ENCODE measurements at regions not wholly inside any gene's neighbourhood (a gene's known extent, or its start where the extent isn't known, plus 50 kb on each side); places are given as distances from the start of the nearest gene placed in this dataset.
A peak's percentile ranks its signal among the peaks of the same experiment; 100 is the strongest.

GRCh38 chr2:136212426-136213378, 94.8 kb upstream of the CXCR4 start:
- no peak overlapping the region for H2BK15ac ChIP-seq (replicated peaks; ENCODE audit: low read depth)
- peak overlapping the region; percentile 40 for H3K27ac ChIP-seq (ENCODE audit: low read depth, low read length)
- no peak overlapping the region for H3K9ac ChIP-seq (ENCODE audit: low read length)
- DNase-seq: peak; percentile 53
- H3K4me3 ChIP-seq (ENCODE audit: low read length): no peak overlapping the region
- H4K8ac ChIP-seq (ENCODE audit: low read depth, low read length): no peak overlapping the region
- peak overlapping the region; percentile 28 for H3K18ac ChIP-seq (ENCODE audit: low read length)
- H4K5ac ChIP-seq (ENCODE audit: low read length): no peak overlapping the region
- H2BK120ac ChIP-seq (ENCODE audit: low read depth, low read length): peak overlapping the region; percentile 5
- no peak overlapping the region for H3K4me2 ChIP-seq (ENCODE audit: low read length)
- H3K36me3 ChIP-seq (ENCODE audit: control insufficient read depth, insufficient read depth, low read length): no peaks in the 10 kb centered on the region
- no peak overlapping the region for H3K23ac ChIP-seq (ENCODE audit: low read length)
- WGBS (ENCODE audit: extremely low coverage, insufficient coverage, low lambda C conversion rate): no CpG with 5 or more reads among the region's 5 CpGs
- peak overlapping the region; percentile 3 for H2AK5ac ChIP-seq (ENCODE audit: low read length)
- H3K4me1 ChIP-seq (ENCODE audit: control insufficient read depth, low read depth, low read length): peaks cover 11% of the 10 kb centered on the region
- no peaks in the 10 kb centered on the region for H3K79me2 ChIP-seq (ENCODE audit: control insufficient read depth, insufficient read depth, low read length)
- no peak overlapping the region for H3K4ac ChIP-seq (ENCODE audit: low read depth, low read length)
- H2BK5ac ChIP-seq (ENCODE audit: low read length): peak overlapping the region; percentile 60
- H3K27me3 ChIP-seq (ENCODE audit: insufficient read depth, low read length, poor library complexity): no peaks in the 10 kb centered on the region
- peak overlapping the region; percentile 52 for H3K56ac ChIP-seq (ENCODE audit: low read length)
- no peaks in the 10 kb centered on the region for H3K79me1 ChIP-seq (ENCODE audit: low read length)

DNA sequence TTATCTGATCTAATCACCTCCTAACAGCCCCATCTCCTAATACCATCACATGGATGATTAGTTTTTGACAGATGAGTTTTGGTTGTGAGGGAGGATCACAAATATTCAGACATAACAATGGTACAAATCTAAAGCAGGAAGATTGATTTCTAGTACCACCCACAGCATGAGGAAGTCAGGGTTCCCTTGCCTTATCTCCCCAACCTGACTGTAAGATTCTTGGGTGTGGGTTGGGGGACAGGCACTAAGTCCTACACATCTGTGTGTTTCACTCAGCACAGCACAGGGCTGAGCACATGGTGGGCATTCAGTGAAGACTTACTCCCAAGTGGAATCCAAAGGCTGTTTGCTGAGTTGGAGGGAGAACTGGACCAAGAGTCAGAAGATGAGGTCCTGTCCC, 93.8 kb upstream of the CXCR4 start:
- Histone ChIP-seq H3K79me2 (ENCODE audit: control insufficient read depth, insufficient read depth, low read length) (no peaks in the 10 kb centered on the region), H3K18ac (ENCODE audit: low read length) (no peak overlapping the region), H3K4me1 (ENCODE audit: control insufficient read depth, low read depth, low read length) (peaks cover 11% of the 10 kb centered on the region), H4K5ac (ENCODE audit: low read length) (no peak overlapping the region), H3K9ac (ENCODE audit: low read length) (no peak overlapping the region), H4K8ac (ENCODE audit: low read depth, low read length) (no peak overlapping the region), H2BK5ac (ENCODE audit: low read length) (no peak overlapping the region), H3K36me3 (ENCODE audit: control insufficient read depth, insufficient read depth, low read length) (no peaks in the 10 kb centered on the region), H2BK120ac (ENCODE audit: low read depth, low read length) (no peak overlapping the region), H2BK15ac (replicated peaks; ENCODE audit: low read depth) (no peak overlapping the region), H3K79me1 (ENCODE audit: low read length) (no peaks in the 10 kb centered on the region), H3K27ac (ENCODE audit: low read depth, low read length) (no peak overlapping the region), H3K23ac (ENCODE audit: low read length) (no peak overlapping the region), H3K56ac (ENCODE audit: low read length) (peak overlapping the region; percentile 1), H3K27me3 (ENCODE audit: insufficient read depth, low read length, poor library complexity) (no peaks in the 10 kb centered on the region), H3K4me2 (ENCODE audit: low read length) (no peak overlapping the region), H2AK5ac (ENCODE audit: low read length) (no peak overlapping the region), H3K4me3 (ENCODE audit: low read length) (no peak overlapping the region), H3K4ac (ENCODE audit: low read depth, low read length) (no peak overlapping the region)
- no peak for DNase-seq

DNA sequence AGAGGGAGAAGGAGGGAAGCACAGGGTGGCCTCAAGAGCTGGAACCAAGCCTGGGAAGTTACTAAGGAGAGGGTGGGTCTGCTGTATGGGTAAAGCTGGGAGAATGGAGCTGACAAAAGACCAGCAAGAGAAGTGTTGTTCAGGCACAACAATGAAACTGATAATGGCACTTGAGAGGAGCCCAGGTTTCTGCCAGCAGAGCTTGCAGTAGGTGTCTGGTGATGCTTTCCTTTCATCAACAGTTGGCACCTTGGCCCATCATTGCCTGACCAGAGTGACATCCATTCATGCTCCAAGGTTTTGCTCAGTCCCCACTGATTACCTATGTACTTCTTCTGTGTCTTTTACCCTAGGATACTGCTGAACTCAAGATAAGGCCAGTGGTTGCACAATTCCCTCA, 92.9 kb upstream of the CXCR4 start:
- no peaks in the 10 kb centered on the region for H3K79me2 ChIP-seq (ENCODE audit: control insufficient read depth, insufficient read depth, low read length)
- H2BK15ac ChIP-seq (replicated peaks; ENCODE audit: low read depth): no peak overlapping the region
- H3K36me3 ChIP-seq (ENCODE audit: control insufficient read depth, insufficient read depth, low read length): no peaks in the 10 kb centered on the region
- H4K8ac ChIP-seq (ENCODE audit: low read depth, low read length): no peak overlapping the region
- H3K79me1 ChIP-seq (ENCODE audit: low read length): no peaks in the 10 kb centered on the region
- H2BK5ac ChIP-seq (ENCODE audit: low read length): no peak overlapping the region
- no peak overlapping the region for H3K4me2 ChIP-seq (ENCODE audit: low read length)
- H2BK120ac ChIP-seq (ENCODE audit: low read depth, low read length): no peak overlapping the region
- no peak for DNase-seq
- H2AK5ac ChIP-seq (ENCODE audit: low read length): peak overlapping the region; percentile 40
- no peak overlapping the region for H3K4ac ChIP-seq (ENCODE audit: low read depth, low read length)
- H3K27me3 ChIP-seq (ENCODE audit: insufficient read depth, low read length, poor library complexity): no peaks in the 10 kb centered on the region
- no peak overlapping the region for H3K18ac ChIP-seq (ENCODE audit: low read length)
- no peak overlapping the region for H3K23ac ChIP-seq (ENCODE audit: low read length)
- no peak overlapping the region for H3K4me3 ChIP-seq (ENCODE audit: low read length)
- H3K56ac ChIP-seq (ENCODE audit: low read length): peak overlapping the region; percentile 32
- peaks cover 11% of the 10 kb centered on the region for H3K4me1 ChIP-seq (ENCODE audit: control insufficient read depth, low read depth, low read length)
- H3K9ac ChIP-seq (ENCODE audit: low read length): no peak overlapping the region
- H3K27ac ChIP-seq (ENCODE audit: low read depth, low read length): no peak overlapping the region
- no peak overlapping the region for H4K5ac ChIP-seq (ENCODE audit: low read length)

DNA sequence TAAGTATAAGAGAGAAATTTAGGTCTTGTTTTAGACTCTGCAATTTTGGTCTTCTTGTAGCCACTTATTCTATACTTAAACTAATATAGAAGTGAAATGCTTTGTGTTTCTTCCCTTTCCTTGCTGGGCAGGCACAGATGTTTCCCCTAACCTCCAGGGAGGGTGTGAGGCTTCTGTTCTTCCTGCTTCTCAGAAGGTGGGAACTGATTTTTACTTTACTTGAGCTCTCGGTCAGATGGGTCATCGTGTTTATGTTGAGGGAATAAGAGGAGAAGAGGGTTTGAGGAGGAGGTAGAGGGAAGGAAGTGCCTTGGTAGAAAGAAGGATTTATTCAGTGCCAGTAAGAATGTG, 92.5 kb upstream of the CXCR4 start:
- H3K4me2 ChIP-seq (ENCODE audit: low read length): no peak overlapping the region
- H3K9ac ChIP-seq (ENCODE audit: low read length): no peak overlapping the region
- no peak overlapping the region for H4K8ac ChIP-seq (ENCODE audit: low read depth, low read length)
- peak overlapping the region; percentile 40 for H2AK5ac ChIP-seq (ENCODE audit: low read length)
- no peak overlapping the region for H3K4ac ChIP-seq (ENCODE audit: low read depth, low read length)
- H2BK120ac ChIP-seq (ENCODE audit: low read depth, low read length): no peak overlapping the region
- H3K18ac ChIP-seq (ENCODE audit: low read length): no peak overlapping the region
- H3K4me1 ChIP-seq (ENCODE audit: control insufficient read depth, low read depth, low read length): peaks cover 11% of the 10 kb centered on the region
- no peaks in the 10 kb centered on the region for H3K79me2 ChIP-seq (ENCODE audit: control insufficient read depth, insufficient read depth, low read length)
- no peaks in the 10 kb centered on the region for H3K27me3 ChIP-seq (ENCODE audit: insufficient read depth, low read length, poor library complexity)
- H3K4me3 ChIP-seq (ENCODE audit: low read length): no peak overlapping the region
- no peaks in the 10 kb centered on the region for H3K36me3 ChIP-seq (ENCODE audit: control insufficient read depth, insufficient read depth, low read length)
- H3K56ac ChIP-seq (ENCODE audit: low read length): peak overlapping the region; percentile 32
- H2BK5ac ChIP-seq (ENCODE audit: low read length): no peak overlapping the region
- H3K23ac ChIP-seq (ENCODE audit: low read length): no peak overlapping the region
- 100% methylated on average over 2 of the region's 2 CpGs for WGBS (ENCODE audit: extremely low coverage, insufficient coverage, low lambda C conversion rate)
- no peak for DNase-seq
- H4K5ac ChIP-seq (ENCODE audit: low read length): no peak overlapping the region
- H3K27ac ChIP-seq (ENCODE audit: low read depth, low read length): no peak overlapping the region
- no peak overlapping the region for H2BK15ac ChIP-seq (replicated peaks; ENCODE audit: low read depth)
- H3K79me1 ChIP-seq (ENCODE audit: low read length): no peaks in the 10 kb centered on the region

GRCh38 chr2:136209561-136210454, 91.9 kb upstream of the CXCR4 start:
- Histone ChIP-seq H3K9ac (ENCODE audit: low read length) (no peak overlapping the region), H3K18ac (ENCODE audit: low read length) (no peak overlapping the region), H3K4me3 (ENCODE audit: low read length) (no peak overlapping the region), H3K36me3 (ENCODE audit: control insufficient read depth, insufficient read depth, low read length) (no peaks in the 10 kb centered on the region), H3K56ac (ENCODE audit: low read length) (no peak overlapping the region), H2BK15ac (replicated peaks; ENCODE audit: low read depth) (no peak overlapping the region), H3K27me3 (ENCODE audit: insufficient read depth, low read length, poor library complexity) (no peaks in the 10 kb centered on the region), H3K27ac (ENCODE audit: low read depth, low read length) (no peak overlapping the region), H3K4ac (ENCODE audit: low read depth, low read length) (no peak overlapping the region), H2BK5ac (ENCODE audit: low read length) (no peak overlapping the region), H3K4me1 (ENCODE audit: control insufficient read depth, low read depth, low read length) (peaks cover 11% of the 10 kb centered on the region), H4K8ac (ENCODE audit: low read depth, low read length) (no peak overlapping the region), H2BK120ac (ENCODE audit: low read depth, low read length) (no peak overlapping the region), H3K79me2 (ENCODE audit: control insufficient read depth, insufficient read depth, low read length) (no peaks in the 10 kb centered on the region), H3K23ac (ENCODE audit: low read length) (no peak overlapping the region), H2AK5ac (ENCODE audit: low read length) (no peak overlapping the region), H4K5ac (ENCODE audit: low read length) (no peak overlapping the region), H3K79me1 (ENCODE audit: low read length) (no peaks in the 10 kb centered on the region), H3K4me2 (ENCODE audit: low read length) (no peak overlapping the region)
- no CpG with 5 or more reads among the region's 3 CpGs for WGBS (ENCODE audit: extremely low coverage, insufficient coverage, low lambda C conversion rate)
- no peak for DNase-seq
